Stimulated activated CD8-positive, alpha-beta memory T cell treated with anti-CD3 and anti-CD28 coated beads, Interleukin-2, amount 100 ng/mL, for 48 hours (primary cell): ENCODE measurements at regions not wholly inside any gene's neighbourhood (a gene's known extent, or its start where the extent isn't known, plus 50 kb on each side); places are given as distances from the start of the nearest gene placed in this dataset.
"Not testable (repeated sequence)": the region's sequence is repeated elsewhere in the genome, so short reads cannot be mapped to it uniquely, and the experiment has no call there.

Experiments
- DNase-seq, 2 donors: peaks; one replicate each; pipeline ENCODE4 v3.0.0-alpha.2; 2020; ENCODE audit warnings: low read depth in 2 of 2

DNA sequence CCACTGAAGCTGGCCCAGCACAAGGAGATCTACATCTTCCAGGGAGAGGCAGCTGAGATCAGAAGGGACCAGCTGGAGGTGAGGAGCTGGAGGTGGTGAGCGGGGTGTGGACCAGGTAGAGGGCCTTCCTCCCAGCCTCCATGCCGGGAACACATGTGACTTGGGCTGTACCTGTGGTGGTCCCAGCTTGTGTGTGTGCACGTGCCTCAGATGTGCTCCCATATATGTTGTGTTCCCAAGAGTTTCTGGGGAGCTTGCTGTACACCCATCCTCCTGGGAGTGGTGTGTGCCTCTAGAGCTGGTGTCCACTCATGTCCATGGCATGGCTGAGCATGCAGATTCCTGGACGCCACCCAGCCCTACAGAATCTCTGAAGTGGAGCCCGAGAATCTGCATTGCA is 183.7 kb upstream of the AKAP13 start:
- not testable (repeated sequence) for DNase-seq

DNA sequence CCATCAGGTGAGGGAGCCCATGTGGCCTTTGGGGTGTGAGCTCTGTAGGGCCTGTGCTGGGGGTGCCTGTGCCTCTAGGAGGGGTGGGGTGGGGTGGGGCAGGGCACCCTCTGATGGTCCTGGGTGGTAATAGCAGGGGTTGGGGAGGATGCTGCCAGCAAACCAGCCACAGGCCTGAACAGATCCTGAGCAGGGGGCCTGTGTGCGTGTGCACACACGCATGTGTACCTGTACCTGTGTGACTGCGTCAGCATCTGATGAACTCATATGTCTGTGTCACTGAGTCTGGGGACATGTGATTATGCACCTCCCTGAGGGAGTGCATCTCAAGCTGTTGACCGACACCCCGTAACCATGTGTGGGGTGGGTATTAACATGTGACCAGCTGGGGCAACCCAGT is 182.8 kb upstream of the AKAP13 start:
- not testable (repeated sequence) for DNase-seq

DNA sequence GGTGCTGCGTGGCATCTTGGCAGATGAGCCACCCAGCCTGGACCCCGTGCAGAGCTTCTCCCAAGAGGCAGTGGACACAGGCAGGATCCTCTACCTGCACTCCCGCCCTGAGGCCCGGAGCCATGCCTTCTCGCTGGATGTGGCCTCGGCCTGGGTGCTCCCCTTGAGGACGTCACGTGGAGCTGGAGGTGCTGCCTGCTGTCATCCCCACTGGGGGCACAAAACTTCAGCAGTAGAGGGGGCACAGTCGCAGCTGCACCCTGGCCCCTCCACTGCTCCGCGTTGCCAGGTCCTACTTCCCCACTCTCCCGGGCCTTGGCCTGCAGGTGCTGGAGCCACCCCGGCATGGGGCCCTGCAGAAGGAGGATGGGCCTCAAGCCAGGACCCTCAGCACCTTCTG is 182.0 kb upstream of the AKAP13 start:
- DNase-seq: not testable (repeated sequence)

DNA sequence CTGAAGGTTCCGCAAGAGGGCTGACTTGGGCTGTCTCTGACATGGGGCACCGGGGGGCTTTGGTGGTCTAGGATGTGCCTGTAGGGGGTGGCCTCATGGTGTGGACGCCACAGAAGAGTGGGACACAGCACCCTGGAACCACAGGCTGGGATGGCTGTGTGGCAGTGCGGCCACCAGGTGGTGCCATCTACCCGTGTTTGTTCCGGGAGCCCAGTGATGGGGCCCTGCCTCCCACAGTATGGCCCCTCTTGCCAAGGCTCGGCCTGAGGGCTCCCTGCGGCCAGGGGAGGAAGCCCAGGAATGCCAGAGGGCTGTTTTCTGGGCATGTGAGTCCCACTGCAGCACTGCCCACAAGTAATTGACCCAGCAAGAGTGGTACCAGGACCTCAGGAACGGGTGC is 180.2 kb upstream of the AKAP13 start:
- not testable (repeated sequence) for DNase-seq

DNA sequence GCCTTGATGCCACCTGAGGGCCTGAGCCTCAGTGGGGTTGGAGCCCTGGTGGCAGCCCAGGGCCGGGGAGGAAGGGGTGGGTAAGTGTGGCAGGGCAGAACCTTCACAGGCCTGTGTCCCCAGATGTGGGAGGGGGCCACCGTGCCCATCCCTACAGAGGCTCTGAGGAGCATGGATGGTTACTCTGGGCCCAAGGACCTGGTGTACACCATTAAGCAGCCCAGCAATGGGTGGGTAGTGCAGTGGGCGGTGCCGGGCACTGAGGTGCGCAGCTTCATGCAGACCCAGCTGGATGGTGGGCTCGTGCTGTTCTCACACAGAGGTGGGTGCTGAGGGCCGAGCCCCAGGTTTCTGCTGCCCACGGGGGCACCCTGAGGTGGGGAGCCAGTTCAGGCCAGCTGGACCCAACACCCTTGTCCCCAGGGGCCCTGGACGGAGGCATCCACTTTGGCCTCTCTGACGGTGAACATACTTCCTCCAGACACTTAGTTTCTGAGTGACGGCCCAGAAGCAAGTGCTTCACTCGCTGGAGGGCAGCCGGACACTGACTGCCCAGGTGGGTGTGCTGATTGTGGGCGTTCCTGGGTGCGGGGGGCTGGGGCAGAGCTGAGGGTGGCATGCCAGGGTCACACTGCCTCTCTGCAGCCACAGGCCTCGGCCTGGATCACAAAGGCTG is 179.1 kb upstream of the AKAP13 start:
- DNase-seq: not testable (repeated sequence)

DNA sequence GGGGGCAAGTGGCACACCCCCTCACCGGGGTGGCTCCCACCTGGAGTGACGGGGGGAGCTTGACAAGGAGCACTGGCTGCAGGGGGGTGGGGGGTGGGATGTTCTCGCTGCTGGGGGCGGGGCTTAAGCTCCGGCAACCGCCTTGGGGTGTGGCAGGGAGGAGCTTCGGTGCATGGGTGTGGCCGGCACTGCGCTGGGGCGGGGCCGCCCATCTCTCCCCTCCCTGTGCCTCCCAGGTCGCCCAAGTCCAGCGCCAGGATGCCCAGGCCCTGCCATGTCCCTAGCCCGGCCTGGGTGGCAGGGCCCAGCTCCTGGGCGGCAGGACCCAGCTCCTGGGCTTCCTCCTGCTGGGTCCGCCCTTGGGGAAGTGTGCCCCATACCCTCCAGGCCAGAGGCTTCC is 175.9 kb upstream of the AKAP13 start:
- not testable (repeated sequence) for DNase-seq

DNA sequence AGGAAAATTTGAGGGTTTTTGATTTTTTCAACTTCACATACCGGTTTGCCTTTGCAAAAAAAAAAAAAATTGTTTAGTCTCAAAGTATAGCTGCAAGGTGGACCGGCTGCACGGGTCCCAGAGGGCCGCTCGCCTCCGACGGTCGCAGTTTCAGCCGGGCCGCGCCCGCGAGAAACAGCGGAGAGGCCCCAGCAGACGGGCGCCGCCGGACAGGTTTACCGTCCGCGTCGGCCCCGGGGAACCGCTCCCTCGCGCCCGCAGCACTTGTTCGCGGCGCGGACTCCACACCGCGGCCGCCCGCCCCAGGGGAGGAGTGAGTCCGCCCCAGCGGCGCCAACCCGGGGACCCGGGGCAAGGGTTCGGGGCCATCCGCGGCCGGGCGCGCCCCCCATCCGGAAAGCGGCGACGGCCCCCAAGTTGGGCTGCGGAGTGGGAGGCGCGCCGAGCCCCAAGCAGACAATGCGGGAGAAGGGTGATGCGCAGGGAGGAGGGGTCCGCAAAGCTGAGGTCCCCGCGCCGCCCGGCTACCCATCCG is 146.5 kb upstream of the AKAP13 start:
- DNase-seq: not testable (repeated sequence)

DNA sequence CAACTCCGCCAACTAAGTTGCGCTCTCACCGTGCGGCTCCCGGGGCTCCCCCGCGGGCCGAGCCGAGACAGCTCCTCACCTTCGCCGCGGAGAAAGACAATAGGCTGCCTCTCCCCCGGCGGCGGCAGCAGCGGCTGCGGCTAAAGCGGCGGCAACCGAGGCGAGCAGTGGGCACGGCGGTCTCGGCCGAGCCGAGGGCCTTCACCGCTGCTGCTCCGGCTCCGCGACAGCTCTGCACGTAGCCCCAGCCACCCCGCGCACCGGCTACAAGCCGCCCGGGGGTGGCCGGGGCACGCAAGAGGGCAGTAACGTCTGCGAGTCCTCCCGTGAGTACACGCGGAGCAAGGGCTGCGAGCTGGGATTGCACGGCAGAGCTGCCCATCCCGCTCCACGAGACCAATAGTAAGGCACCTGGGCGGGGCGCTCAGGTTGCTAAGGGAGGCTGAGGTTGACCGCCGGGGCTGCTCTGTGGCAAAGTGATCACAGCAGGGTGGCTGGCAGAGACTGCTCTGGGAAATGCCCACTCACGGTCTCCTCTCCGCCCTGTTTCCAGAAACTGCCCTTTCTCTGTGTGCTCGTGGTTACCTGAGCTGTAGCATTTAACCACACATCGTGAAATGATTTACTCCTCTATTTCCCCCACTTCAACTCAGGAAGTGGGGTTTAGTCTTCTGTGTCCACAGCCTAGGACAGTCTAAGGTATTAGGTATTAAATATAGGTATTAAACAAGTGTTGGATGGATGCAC is 145.8 kb upstream of the AKAP13 start:
- not testable (repeated sequence) for DNase-seq

DNA sequence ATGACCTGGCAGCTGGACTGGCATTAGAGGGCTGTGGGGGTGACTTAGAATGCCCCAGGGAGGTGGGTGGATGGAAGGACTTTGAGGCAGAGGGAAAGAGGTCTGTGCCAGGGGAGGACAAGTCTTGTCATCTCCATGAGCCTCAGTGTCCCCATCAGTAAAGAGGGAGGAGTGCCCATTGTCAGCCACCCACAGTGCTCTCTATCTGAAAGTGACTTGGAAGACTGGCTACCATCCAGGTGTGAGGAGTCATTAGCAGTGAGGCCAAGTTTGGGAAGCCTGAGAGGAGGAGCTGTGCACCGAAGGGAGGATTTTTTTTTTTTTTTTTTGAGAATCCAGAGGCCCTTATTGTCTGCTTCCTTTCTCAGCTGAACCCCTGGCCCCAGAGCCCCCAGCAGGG is 136.3 kb upstream of the AKAP13 start:
- not testable (repeated sequence) for DNase-seq

DNA sequence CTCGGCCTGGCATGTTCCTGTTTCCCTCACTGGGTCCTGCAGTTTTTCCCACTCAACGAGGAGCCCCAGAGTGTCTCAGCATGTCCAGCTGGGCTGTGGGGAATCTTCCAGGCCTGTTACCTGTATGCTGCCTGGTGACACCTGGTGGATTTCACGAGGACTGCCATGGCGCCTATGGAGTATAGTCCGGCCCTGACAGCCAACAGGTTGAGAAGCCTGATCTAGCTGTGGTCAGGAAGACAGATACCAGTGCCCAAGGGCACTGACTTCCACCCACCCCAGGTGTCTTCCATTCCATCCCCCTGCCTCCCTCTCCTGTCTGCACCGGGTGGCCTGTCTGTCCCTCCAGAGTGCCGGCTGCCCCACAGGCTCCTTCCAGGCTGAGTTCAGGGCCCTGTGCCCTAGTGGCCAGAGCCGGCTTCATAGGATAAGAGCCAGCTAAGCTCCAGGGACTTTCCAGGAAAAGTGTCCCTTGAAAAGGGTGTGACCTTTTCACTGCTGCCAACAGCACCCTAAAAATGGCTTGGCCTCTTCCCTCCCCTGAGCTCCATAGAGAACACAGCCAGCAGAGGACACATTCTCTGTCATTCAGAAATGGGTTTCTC is 129.4 kb upstream of the AKAP13 start:
- not testable (repeated sequence) for DNase-seq

DNA sequence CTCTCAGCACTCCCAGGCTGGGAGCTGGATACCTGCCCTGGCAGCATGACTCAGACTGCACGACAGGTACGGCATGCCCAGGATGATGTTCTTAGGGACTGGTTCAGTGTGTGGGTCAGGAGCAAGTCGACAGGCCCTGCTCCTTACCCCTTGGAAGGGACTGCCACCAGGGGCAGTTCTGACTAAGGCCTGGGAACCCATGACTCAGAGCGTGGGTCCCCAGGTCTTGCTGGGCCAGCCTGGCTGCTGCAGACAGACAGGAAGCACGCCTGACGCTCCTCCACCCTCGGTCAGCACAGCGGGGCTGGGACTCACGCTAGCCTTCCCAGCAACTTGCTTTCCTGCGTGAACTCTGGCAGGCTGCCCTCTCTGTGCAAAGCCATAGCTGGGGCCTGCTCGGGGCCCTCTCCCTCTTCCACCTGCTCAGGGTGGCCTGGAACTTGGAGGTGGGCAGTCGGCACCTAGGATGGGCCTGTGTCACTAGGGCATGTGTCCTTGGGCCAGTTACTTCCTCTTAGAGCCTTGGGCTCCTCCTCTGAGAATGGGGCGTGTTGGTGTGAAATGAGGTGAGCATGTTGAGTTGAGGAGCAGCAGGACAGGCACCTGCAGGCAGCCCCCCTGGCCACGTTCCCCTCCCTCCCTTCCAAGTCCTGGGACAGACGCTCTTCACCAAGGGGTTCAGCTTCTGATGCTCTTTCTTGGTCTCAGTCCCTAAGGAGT is 127.0 kb upstream of the AKAP13 start:
- DNase-seq: not testable (repeated sequence)

DNA sequence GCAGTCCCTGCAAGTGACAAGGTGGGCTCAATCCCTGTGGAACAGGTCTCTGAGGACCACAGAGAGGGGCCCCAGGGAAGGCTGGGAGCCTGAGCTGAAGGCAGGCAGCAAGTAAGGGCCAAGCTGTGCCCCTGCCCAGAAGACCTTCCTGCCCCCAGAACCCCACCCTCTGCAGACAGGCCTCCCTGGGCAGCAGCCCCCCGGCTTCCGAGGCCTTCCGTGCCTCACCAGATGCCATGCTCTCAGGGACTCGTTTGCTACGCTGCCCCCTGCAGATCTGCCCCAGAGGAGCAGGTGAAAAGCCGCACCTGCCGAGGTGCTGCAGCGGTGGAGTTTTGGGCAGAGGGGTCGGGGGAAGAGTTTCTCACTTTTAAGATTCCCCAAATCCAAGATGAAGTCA is 125.4 kb upstream of the AKAP13 start:
- not testable (repeated sequence) for DNase-seq

DNA sequence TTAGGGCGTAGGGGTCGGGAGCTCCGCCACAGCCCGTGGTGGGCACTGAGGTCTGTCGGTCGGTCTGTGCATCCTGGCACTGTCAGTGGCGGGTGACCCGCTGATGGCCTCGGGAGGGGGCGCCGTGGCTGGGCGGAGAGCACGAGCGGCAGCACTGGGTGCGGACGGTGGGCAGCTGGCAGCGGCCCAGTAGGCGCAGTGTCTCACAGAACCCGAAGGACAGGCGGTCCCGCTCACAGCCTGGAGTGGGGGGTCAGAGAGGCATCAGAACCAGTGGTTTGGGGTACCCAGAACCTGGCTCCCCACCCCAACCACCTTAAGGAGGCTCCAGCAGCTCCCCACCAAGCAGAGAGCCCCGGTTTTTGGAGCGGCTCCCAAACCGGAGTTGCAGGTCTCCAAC is 124.9 kb upstream of the AKAP13 start:
- not testable (repeated sequence) for DNase-seq

DNA sequence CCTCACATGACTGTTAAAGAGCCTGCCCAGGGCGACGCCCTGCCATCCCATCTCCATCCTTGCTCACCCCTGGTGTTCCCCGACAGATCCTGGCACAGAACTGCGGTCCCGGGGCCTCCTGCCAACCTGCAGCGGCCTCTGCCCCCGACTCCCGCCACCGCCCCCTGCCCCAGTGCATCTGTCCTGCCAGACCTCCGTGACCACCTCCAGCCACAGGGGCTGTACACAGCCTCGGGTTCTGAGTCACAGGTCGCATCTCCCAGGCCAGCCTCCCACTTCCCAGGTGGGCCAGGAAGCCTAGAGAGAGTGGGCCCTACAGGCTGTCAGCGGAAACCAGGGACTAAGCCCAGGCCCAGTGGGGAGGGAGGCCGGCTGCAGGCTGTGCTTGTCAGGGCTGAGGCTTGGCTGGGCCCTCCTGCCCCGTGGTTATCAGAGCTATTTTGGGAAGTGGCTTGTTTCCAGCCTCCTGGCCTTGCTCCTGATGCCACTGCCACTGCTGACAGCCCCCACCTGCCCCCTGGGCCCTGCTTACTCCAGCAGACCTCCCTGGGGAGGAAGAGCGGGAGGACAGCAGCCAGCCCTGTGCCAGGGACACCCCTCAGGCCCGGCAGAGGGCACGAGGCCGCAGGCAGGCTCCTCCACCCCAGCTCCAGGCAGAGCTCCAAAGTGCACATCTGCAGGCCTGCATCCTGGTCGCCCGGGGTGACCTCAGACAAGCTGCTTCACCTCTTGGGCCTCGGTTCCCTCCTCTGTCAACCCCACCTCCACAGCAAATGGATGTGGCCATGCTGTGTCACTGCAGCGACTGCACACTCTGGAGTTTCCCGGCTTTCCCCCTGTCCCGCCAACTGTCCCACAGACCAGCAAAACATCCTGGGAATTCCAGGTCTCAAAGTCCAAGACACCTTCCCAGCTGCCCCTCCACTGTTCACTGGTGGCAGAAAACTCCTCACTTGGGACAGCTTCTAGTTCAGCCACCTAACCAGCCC is 124.1 kb upstream of the AKAP13 start:
- not testable (repeated sequence) for DNase-seq

DNA sequence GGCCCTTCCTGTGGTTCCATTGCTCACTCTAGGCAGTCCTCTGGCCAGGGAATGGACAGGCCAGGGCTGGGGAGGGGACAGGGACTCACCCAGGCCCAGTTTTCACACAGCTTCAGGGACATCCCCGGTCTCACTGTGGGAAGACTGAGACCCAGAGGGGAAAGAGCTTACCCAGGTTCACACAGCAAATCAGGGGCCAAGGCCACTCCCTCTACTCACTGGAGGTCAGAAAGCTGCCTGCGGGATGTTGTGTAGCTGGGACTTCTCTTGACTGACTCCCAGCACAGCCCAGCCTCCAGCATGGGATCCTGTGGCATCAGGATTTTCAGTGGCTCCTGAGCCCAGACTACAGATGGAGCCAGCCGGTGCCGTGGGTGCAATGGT is 122.3 kb upstream of the AKAP13 start:
- DNase-seq: not testable (repeated sequence)

DNA sequence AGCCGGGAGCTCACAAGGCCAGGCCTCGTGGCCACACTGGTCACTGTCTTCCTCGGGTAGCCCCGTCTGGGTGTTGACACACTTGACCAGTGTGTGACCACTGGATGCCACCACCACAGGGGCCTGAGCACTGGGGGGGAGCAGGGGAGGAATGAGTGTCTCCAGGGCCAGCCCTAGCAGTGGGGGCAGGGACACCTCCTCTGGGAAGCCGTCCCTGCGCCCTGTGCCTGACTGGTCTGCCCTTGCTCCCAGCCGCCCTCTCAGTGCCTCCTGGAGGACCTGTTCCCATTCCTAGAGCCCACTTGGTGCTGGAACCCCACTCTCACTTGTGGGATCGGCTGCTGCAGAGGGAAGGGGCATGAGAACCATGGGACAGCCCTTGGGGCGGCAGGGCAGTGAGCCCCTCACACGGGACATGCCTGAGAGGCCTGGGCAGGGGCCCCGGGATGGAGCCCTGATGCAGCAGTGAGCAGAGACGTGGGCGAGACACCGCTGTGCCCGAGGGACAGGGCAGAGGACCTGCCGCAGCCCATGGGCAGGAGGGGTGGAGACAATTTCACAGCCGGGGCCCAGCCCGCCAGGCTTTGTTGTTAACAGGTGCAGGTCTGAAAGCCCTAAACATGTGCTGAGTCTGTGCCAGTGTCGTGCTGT is 121.7 kb upstream of the AKAP13 start:
- not testable (repeated sequence) for DNase-seq

DNA sequence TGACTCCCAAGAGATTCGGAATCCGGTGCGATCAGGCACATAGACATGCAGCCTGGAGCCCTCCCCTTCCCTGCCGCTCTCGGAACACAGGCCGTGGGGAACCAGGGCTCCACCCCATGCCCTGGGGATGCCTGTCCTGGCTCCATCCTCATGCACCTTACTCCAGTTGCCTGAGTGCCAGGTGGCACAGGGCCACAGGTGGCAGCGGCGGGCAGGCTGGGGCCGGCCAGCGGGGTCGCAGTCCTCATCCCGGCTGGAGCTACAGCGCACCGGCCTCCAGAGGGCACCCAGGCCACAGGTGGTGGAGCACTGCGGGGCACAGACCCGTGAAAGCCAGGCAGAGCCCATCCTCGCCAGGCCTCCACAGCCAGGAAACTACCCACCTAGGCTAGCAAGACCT is 119.9 kb upstream of the AKAP13 start:
- not testable (repeated sequence) for DNase-seq

DNA sequence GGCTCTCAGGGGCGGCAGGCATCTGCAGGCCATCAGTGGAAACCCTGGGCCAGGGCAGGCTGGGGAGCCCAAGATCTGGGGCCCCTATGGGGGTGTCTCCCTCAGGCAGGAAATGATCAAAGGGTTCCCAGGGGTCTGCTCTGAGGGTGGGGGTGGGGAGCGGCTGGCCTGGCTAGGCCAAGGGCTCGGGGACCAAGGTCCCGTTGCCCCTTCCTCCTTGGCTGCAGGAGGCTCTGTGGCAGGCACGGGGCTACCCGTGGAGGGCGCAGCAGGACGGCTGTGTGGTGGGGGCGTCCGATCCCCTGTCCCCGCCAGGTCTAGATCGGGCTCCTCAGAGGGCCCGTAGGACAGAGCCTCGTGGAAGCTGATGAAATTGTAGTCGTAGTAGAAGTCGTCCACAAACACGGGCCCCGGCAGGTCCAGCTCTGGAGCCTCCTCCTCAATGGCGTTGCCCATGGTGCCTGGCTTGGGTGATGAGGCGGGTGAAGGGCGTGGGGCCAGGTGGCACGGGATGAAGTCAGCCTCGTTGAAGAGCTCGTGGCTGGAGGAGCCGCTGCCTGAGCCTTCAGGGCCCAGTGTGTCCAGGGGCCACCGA is 117.8 kb upstream of the AKAP13 start:
- not testable (repeated sequence) for DNase-seq

DNA sequence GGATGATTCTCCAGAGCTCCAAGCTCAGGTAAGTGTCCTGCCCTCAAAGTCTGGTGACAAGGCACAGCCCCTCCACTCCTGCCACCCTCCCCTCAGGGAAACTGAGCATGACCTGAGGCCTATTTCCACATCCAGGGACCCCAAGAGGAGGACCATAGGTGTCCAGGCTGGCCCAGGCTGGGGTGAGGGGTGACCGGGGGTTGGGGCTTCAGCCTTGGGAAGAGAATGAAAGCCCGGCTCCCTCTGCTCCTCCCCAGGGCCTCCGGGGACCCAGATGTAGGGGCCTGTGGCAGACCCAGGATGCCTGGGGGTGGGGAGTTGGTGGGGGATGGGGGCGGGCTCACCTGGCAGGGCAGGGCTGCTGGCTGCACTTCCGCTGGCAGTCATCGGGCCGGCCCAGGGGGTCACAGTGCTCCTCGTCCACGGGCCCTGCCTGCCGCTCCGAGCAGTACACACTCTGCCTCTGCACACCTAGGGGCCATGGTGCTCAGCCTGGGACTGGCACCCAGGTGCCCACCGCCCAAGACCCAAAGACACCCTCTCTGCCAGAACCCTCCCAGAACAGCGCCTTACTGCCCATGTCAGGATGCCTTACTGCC is 116.5 kb upstream of the AKAP13 start:
- not testable (repeated sequence) for DNase-seq
